ENCODE measurements at regions not wholly inside any gene's neighbourhood (a gene's known extent, or its start where the extent isn't known, plus 50 kb on each side); places are given as distances from the start of the nearest gene placed in this dataset.
"Not testable (repeated sequence)": the region's sequence is repeated elsewhere in the genome, so short reads cannot be mapped to it uniquely, and the experiment has no call there.

- H3K27ac ChIP-seq (ENCODE audit: insufficient read depth, low read length, poor library complexity, severe bottlenecking); H3K4me1 Mint-ChIP-seq; H3K27me3 Mint-ChIP-seq; H3K36me3 ChIP-seq (ENCODE audit: control insufficient read depth, insufficient read depth, low read length); H3K4me3 ChIP-seq (ENCODE audit: low read depth, low read length); H3K9me3 ChIP-seq (ENCODE audit: control insufficient read depth in 2 of 2, low read length in 2 of 2); H3K27me3 ChIP-seq (ENCODE audit: control insufficient read depth, insufficient read depth, low read length); H3K9me3 Mint-ChIP-seq; H3K4me3 Mint-ChIP-seq; H3K27ac Mint-ChIP-seq; ATAC-seq (ENCODE audit: low read depth in 2 of 2); DNase-seq; H3K36me3 Mint-ChIP-seq; H3K4me1 ChIP-seq (ENCODE audit: control insufficient read depth, insufficient read depth, low read length, poor library complexity, severe bottlenecking): not testable (repeated sequence)
Observed at GRCh38 chr2:110292807-110293206, 80.5 kb upstream of the MTLN start.

DNA sequence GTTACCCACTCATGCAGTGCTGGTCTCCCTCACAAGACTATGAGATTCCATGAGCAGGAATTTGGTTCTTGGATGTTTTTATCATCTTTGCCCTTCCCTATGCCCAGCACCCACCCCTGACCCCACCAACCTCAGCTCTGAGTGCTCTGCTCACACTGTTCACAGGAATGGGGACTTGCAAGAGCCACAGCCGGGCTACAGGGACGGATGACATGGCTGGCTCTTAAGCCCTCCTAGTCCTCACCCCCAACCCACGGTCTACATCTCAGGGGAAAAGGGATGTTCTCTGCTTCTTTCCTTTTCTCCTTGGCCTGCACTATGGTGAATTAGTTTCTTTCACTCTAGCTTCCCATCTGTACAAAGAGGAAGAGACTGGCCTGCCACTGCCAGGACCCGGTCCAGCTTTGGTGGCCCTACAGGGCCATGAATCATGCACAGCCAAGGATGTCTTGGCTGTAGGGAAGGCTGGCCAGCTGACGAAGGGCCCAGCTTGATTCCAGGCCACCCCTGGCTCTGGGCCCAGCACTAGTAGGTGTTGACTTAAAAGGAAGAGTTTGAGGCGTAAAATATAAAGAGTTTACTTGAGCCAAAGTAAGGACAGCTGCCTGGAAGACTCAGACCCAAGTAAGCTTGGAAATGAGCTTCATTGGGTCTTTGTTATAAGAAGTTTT is 79.7 kb upstream of the MTLN start:
- H3K4me3 ChIP-seq (ENCODE audit: low read depth, low read length); H3K27ac Mint-ChIP-seq; H3K36me3 Mint-ChIP-seq; H3K27ac ChIP-seq (ENCODE audit: insufficient read depth, low read length, poor library complexity, severe bottlenecking); ATAC-seq (ENCODE audit: low read depth in 2 of 2); H3K4me1 Mint-ChIP-seq; H3K27me3 ChIP-seq (ENCODE audit: control insufficient read depth, insufficient read depth, low read length); DNase-seq; H3K9me3 Mint-ChIP-seq; H3K4me3 Mint-ChIP-seq; H3K27me3 Mint-ChIP-seq; H3K4me1 ChIP-seq (ENCODE audit: control insufficient read depth, insufficient read depth, low read length, poor library complexity, severe bottlenecking); H3K9me3 ChIP-seq (ENCODE audit: control insufficient read depth in 2 of 2, low read length in 2 of 2); H3K36me3 ChIP-seq (ENCODE audit: control insufficient read depth, insufficient read depth, low read length): not testable (repeated sequence)

DNA sequence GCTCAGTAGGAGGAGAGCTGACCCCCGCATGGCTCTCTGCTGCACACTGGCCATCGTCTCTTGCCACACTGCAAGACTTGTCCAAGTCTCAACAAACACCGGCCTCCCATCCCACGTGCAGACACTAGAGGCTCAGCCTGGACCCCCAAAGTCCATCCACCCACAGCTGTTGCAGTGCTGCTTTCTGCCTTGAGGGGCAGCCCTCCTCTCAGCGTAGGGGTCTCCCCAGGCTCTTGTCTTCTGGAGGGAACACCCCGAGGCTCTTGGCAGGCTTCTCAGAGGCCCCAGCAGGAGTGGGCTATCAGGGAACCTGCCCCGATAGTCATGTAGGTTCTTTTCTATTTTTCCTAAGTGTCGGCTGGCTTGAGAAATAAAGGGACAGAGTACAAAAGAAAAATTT is 75.5 kb upstream of the MTLN start:
- H3K27ac ChIP-seq (ENCODE audit: insufficient read depth, low read length, poor library complexity, severe bottlenecking); H3K27ac Mint-ChIP-seq; H3K27me3 Mint-ChIP-seq; H3K36me3 Mint-ChIP-seq; H3K9me3 Mint-ChIP-seq; H3K4me1 Mint-ChIP-seq; H3K9me3 ChIP-seq (ENCODE audit: control insufficient read depth in 2 of 2, low read length in 2 of 2); DNase-seq; H3K4me3 Mint-ChIP-seq; H3K4me3 ChIP-seq (ENCODE audit: low read depth, low read length); H3K36me3 ChIP-seq (ENCODE audit: control insufficient read depth, insufficient read depth, low read length); H3K27me3 ChIP-seq (ENCODE audit: control insufficient read depth, insufficient read depth, low read length); ATAC-seq (ENCODE audit: low read depth in 2 of 2); H3K4me1 ChIP-seq (ENCODE audit: control insufficient read depth, insufficient read depth, low read length, poor library complexity, severe bottlenecking): not testable (repeated sequence)

GRCh38 chr2:110287253-110287652 is 74.9 kb upstream of the MTLN start:
- not testable (repeated sequence) for H3K36me3 Mint-ChIP-seq; H3K4me3 ChIP-seq (ENCODE audit: low read depth, low read length); H3K27me3 Mint-ChIP-seq

GRCh38 chr2:110285002-110285401 is 72.7 kb upstream of the MTLN start:
- H3K36me3 ChIP-seq (ENCODE audit: control insufficient read depth, insufficient read depth, low read length); ATAC-seq (ENCODE audit: low read depth in 2 of 2); H3K9me3 ChIP-seq (ENCODE audit: control insufficient read depth in 2 of 2, low read length in 2 of 2); H3K27ac ChIP-seq (ENCODE audit: insufficient read depth, low read length, poor library complexity, severe bottlenecking); H3K4me3 ChIP-seq (ENCODE audit: low read depth, low read length); H3K9me3 Mint-ChIP-seq; DNase-seq; H3K27me3 Mint-ChIP-seq; H3K4me3 Mint-ChIP-seq; H3K4me1 Mint-ChIP-seq; H3K27me3 ChIP-seq (ENCODE audit: control insufficient read depth, insufficient read depth, low read length); H3K36me3 Mint-ChIP-seq; H3K4me1 ChIP-seq (ENCODE audit: control insufficient read depth, insufficient read depth, low read length, poor library complexity, severe bottlenecking); H3K27ac Mint-ChIP-seq: not testable (repeated sequence)

More at GRCh38 chr2:110287253-110287652, 74.9 kb upstream of the MTLN start:
- not testable (repeated sequence) for H3K9me3 Mint-ChIP-seq; H3K36me3 ChIP-seq (ENCODE audit: control insufficient read depth, insufficient read depth, low read length); ATAC-seq (ENCODE audit: low read depth in 2 of 2); H3K27ac Mint-ChIP-seq; H3K27ac ChIP-seq (ENCODE audit: insufficient read depth, low read length, poor library complexity, severe bottlenecking); H3K4me3 Mint-ChIP-seq; H3K27me3 ChIP-seq (ENCODE audit: control insufficient read depth, insufficient read depth, low read length); H3K4me1 ChIP-seq (ENCODE audit: control insufficient read depth, insufficient read depth, low read length, poor library complexity, severe bottlenecking); H3K4me1 Mint-ChIP-seq; H3K9me3 ChIP-seq (ENCODE audit: control insufficient read depth in 2 of 2, low read length in 2 of 2); DNase-seq

DNA sequence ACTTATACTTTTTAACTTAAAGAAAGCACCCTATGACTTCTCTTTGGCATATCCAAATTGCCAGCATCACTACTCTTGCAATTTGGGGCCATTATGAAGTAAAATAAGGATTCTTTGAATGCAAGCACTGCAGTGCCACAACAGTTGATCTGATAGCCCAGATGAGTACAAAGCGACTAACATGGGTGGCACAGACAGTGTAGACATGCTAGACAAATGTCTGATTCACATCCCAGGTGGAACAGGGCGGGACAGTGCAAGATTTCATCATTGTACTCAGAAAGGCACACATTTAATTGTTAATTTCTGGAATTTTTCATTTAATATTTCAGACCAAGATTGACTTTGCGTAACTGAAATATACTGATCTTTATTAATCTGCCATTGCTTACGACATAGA is 68.5 kb upstream of the MTLN start:
- H3K36me3 ChIP-seq (ENCODE audit: control insufficient read depth, insufficient read depth, low read length); H3K4me1 Mint-ChIP-seq; H3K27me3 Mint-ChIP-seq; H3K4me3 ChIP-seq (ENCODE audit: low read depth, low read length); H3K9me3 Mint-ChIP-seq; H3K27ac Mint-ChIP-seq; H3K27me3 ChIP-seq (ENCODE audit: control insufficient read depth, insufficient read depth, low read length); H3K9me3 ChIP-seq (ENCODE audit: control insufficient read depth in 2 of 2, low read length in 2 of 2); ATAC-seq (ENCODE audit: low read depth in 2 of 2); DNase-seq; H3K27ac ChIP-seq (ENCODE audit: insufficient read depth, low read length, poor library complexity, severe bottlenecking); H3K4me1 ChIP-seq (ENCODE audit: control insufficient read depth, insufficient read depth, low read length, poor library complexity, severe bottlenecking); H3K4me3 Mint-ChIP-seq; H3K36me3 Mint-ChIP-seq: not testable (repeated sequence)

DNA sequence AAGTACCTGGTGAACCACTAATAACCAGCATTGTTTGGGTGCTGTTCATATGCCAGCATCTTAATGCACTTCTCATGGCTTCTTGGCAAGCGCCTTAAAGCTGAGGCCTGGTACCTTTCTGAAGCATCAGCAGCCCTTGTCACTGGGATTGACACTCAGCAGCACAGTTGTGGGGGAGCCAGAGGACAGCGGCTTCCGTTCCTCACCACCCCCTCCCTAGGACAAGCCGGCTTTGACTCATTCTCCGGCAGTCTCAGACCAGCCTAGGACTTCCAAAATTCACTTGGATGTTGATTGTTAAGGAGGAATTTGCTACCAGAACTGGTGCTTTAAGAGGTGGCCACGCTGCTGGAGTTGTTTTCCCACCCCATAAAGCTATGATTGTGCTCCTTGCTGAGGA is 64.7 kb upstream of the MTLN start:
- H3K27me3 ChIP-seq (ENCODE audit: control insufficient read depth, insufficient read depth, low read length); H3K36me3 ChIP-seq (ENCODE audit: control insufficient read depth, insufficient read depth, low read length); H3K27ac Mint-ChIP-seq; H3K9me3 ChIP-seq (ENCODE audit: control insufficient read depth in 2 of 2, low read length in 2 of 2); H3K27ac ChIP-seq (ENCODE audit: insufficient read depth, low read length, poor library complexity, severe bottlenecking); H3K4me3 Mint-ChIP-seq; H3K27me3 Mint-ChIP-seq; DNase-seq; H3K4me1 Mint-ChIP-seq; H3K9me3 Mint-ChIP-seq; H3K4me1 ChIP-seq (ENCODE audit: control insufficient read depth, insufficient read depth, low read length, poor library complexity, severe bottlenecking); ATAC-seq (ENCODE audit: low read depth in 2 of 2); H3K4me3 ChIP-seq (ENCODE audit: low read depth, low read length); H3K36me3 Mint-ChIP-seq: not testable (repeated sequence)

DNA sequence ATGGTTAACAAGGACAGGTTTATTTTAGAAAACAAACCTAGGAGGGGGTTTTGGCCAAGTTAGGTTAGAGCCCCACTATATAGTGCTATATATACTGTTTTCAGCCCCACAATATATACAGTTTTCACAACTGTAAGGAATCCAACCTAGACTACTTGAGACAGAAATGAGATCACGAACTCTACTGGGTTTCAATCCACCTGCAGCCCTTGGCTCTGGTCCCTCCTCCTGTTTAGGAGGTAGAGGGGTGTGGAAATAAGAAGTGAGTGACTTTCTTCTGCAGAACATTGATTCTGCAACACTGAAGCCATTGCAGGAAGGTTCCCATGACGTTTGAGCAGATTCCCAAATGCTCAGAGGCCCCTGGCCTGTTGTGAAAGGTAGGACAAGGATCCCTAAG is 63.7 kb upstream of the MTLN start:
- H3K4me1 ChIP-seq (ENCODE audit: control insufficient read depth, insufficient read depth, low read length, poor library complexity, severe bottlenecking); H3K36me3 Mint-ChIP-seq; H3K27ac Mint-ChIP-seq; H3K4me1 Mint-ChIP-seq; H3K4me3 Mint-ChIP-seq; H3K36me3 ChIP-seq (ENCODE audit: control insufficient read depth, insufficient read depth, low read length); DNase-seq; H3K27me3 Mint-ChIP-seq; H3K4me3 ChIP-seq (ENCODE audit: low read depth, low read length); H3K9me3 ChIP-seq (ENCODE audit: control insufficient read depth in 2 of 2, low read length in 2 of 2); ATAC-seq (ENCODE audit: low read depth in 2 of 2); H3K27ac ChIP-seq (ENCODE audit: insufficient read depth, low read length, poor library complexity, severe bottlenecking); H3K27me3 ChIP-seq (ENCODE audit: control insufficient read depth, insufficient read depth, low read length); H3K9me3 Mint-ChIP-seq: not testable (repeated sequence)

Measured in CD4-positive, CD25-positive, alpha-beta regulatory T cell (primary cell).